Smooth muscle cell (in vitro differentiated cells): ENCODE measurements at regions not wholly inside any gene's neighbourhood (a gene's known extent, or its start where the extent isn't known, plus 50 kb on each side); places are given as distances from the start of the nearest gene placed in this dataset.

Experiments used
- DNase-seq: peaks from one replicate; lab custom pipeline; 2025; ENCODE audit not compliant: unreplicated experiment; lab: John Stamatoyannopoulos, UW
- H2AFZ ChIP-seq: fragments of 200-600 bp; sonication (generic); 2 replicates; pipeline ENCODE4 v1.6.0; 2016; ENCODE audit warnings: antibody characterized with exemption, low read depth, mild to moderate bottlenecking
- H3F3A ChIP-seq: fragments of 200-600 bp; sonication (generic); 2 replicates; pipeline ENCODE4 v1.6.0; 2017; ENCODE audit warnings: antibody characterized with exemption, low read depth
- H3K27ac ChIP-seq: fragments of 200-600 bp; sonication (generic); 2 replicates; pipeline ENCODE4 v1.5.1; 2016; ENCODE audit warnings: low read depth, mild to moderate bottlenecking
- H3K27me3 ChIP-seq: fragments of 200-600 bp; sonication (generic); 2 replicates; pipeline ENCODE4 v1.6.1; 2016; ENCODE audit warnings: low read depth, mild to moderate bottlenecking
- H3K36me3 ChIP-seq: fragments of 200-600 bp; sonication (generic); 2 replicates; pipeline ENCODE4 v1.5.1; 2016; ENCODE audit warnings: low read depth
- H3K4me1 ChIP-seq: fragments of 200-600 bp; sonication (generic); 2 replicates; pipeline ENCODE4 v1.5.1; 2016; ENCODE audit warnings: low read depth
- H3K4me2 ChIP-seq: fragments of 200-600 bp; sonication (generic); 2 replicates; pipeline ENCODE4 v1.6.0; 2016; ENCODE audit warnings: mild to moderate bottlenecking
- H3K4me3 ChIP-seq: fragments of 200-600 bp; sonication (generic); 2 replicates; pipeline ENCODE4 v1.5.1; 2016; ENCODE audit warnings: mild to moderate bottlenecking
- H3K79me2 ChIP-seq: fragments of 200-600 bp; sonication (generic); 2 replicates; pipeline ENCODE4 v1.6.0; 2016; ENCODE audit warnings: low read depth, mild to moderate bottlenecking
- H3K9ac ChIP-seq: fragments of 200-600 bp; sonication (generic); 2 replicates; pipeline ENCODE4 v1.6.0; 2016; ENCODE audit warnings: low read depth
- H3K9me3 ChIP-seq: fragments of 200-600 bp; sonication (generic); replicated peaks from 2 replicates; pipeline ENCODE4 v1.5.1; 2016; ENCODE audit warnings: low read depth
- H4K20me1 ChIP-seq: fragments of 200-600 bp; sonication (generic); 2 replicates; pipeline ENCODE4 v1.6.0; 2016; ENCODE audit warnings: low read depth
- CTCF ChIP-seq: fragments of 200-600 bp; sonication (generic); IDR thresholded peaks from 2 replicates; pipeline ENCODE4 v1.5.1; 2017; ENCODE audit warnings: borderline replicate concordance, mild to moderate bottlenecking, antibody characterized with exemption; ENCODE audit not compliant: insufficient read depth, poor library complexity, severe bottlenecking
- WGBS: methylation state at CpG from one replicate; pipeline ENCODE4 v1.1.7; 2016; ENCODE audit warnings: low lambda C conversion rate; 5-methylcytosine and 5-hydroxymethylcytosine counted together

DNA sequence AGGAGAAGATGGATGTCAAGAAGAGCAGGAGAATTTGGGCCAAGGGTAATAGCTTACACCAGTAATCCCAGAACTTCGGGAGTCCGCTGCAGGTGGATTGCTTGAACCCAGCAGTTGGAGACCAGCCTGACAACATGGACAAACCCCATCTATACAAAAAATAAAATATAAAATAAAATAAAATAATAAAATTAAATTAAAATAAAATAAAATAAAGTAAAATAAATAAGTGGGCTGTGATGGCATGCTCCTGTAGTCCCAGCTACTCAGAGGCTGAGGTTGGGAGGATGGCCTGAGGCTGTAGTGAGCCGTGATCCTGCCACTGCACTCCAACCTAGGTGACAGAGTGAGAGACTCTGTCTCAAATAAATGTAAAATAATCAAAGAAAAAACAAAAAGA is 1946.7 kb downstream of the MRPL39 start:
- H3K4me3 ChIP-seq, result no peak overlapping the region
- 85% methylated on average over 3 of the region's 3 CpGs for WGBS
- H3K79me2 ChIP-seq, result no peaks in the 10 kb centered on the region
- H3K4me2 ChIP-seq, result no peak overlapping the region
- no peaks in the 10 kb centered on the region for H4K20me1 ChIP-seq
- no peaks in the 10 kb centered on the region for H3F3A ChIP-seq
- no peaks in the 10 kb centered on the region for H3K27me3 ChIP-seq
- no peaks in the 10 kb centered on the region for H3K36me3 ChIP-seq
- no peaks in the 10 kb centered on the region for H3K4me1 ChIP-seq
- no peak for TF ChIP-seq CTCF
- H3K9me3 ChIP-seq, result no peaks in the 10 kb centered on the region
- no peak for DNase-seq
- no peak overlapping the region for H2AFZ ChIP-seq
- no peak overlapping the region for H3K27ac ChIP-seq
- H3K9ac ChIP-seq, result no peak overlapping the region

DNA sequence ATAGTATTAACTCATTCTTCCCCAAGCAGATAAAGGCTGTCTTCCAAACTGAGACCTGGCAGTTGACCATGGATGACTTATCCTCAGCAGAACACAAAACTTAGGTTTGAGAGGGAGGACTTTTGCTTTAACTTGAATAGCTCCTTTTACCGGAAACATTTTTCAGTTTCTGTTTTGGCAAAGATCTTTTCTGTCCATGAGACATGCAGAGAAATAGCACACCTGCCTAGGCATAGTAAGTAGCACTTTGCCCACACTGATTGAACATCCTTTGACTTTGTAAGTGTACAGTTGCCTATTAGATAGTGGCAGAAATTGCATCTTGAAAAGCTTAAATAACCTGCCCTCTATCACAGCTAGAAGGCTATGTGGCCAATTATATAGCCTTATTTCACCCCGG is 1962.5 kb downstream of the MRPL39 start:
- no peak for DNase-seq
- H3K79me2 ChIP-seq, result no peaks in the 10 kb centered on the region
- H3K4me1 ChIP-seq, result no peaks in the 10 kb centered on the region
- no peak overlapping the region for H3K27ac ChIP-seq
- no peak overlapping the region for H3K9ac ChIP-seq
- WGBS, result 79% methylated on average over 2 of the region's 2 CpGs
- no peaks in the 10 kb centered on the region for H3K9me3 ChIP-seq
- no peak for TF ChIP-seq CTCF
- no peaks in the 10 kb centered on the region for H3K27me3 ChIP-seq
- no peaks in the 10 kb centered on the region for H4K20me1 ChIP-seq
- no peak overlapping the region for H3K4me3 ChIP-seq
- H3K4me2 ChIP-seq, result no peak overlapping the region
- no peak overlapping the region for H2AFZ ChIP-seq
- H3F3A ChIP-seq, result no peaks in the 10 kb centered on the region
- no peaks in the 10 kb centered on the region for H3K36me3 ChIP-seq

DNA sequence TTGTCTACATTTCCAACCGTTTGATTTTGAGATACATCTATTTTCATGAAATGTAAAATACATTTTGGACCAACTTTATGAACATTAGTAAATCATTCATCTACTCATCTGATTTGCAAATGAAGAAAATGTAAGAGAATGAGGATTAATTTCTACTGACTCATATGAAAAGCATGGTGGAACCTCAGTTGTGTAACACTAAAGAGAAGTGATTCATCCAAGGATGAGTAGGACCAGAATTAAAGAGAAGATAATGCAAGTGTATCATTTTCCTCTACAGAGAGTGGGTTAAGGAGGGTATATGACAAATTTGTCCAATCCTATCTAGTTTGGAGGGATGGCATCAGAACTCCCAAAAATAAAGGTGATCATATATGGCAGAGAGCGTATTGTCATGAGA is 1967.6 kb downstream of the MRPL39 start:
- Histone ChIP-seq H3K27me3 (no peaks in the 10 kb centered on the region), H3K9me3 (no peaks in the 10 kb centered on the region), H2AFZ (no peak overlapping the region), H3K4me2 (no peak overlapping the region), H3F3A (no peaks in the 10 kb centered on the region), H3K4me1 (no peaks in the 10 kb centered on the region), H3K36me3 (no peaks in the 10 kb centered on the region), H4K20me1 (no peaks in the 10 kb centered on the region), H3K79me2 (no peaks in the 10 kb centered on the region), H3K27ac (no peak overlapping the region), H3K9ac (no peak overlapping the region), H3K4me3 (no peak overlapping the region)
- TF ChIP-seq CTCF, result no peak
- DNase-seq, result no peak
- 59% methylated on average over 2 of the region's 2 CpGs for WGBS

GRCh38 chr21:23638131-23638695 is 1969.1 kb downstream of the MRPL39 start:
- Histone ChIP-seq H3K27me3 (no peaks in the 10 kb centered on the region), H3K27ac (no peak overlapping the region), H3F3A (no peaks in the 10 kb centered on the region), H3K4me2 (no peak overlapping the region), H3K79me2 (no peaks in the 10 kb centered on the region), H2AFZ (no peak overlapping the region), H3K36me3 (no peaks in the 10 kb centered on the region), H4K20me1 (no peaks in the 10 kb centered on the region), H3K9me3 (no peaks in the 10 kb centered on the region), H3K4me3 (no peak overlapping the region), H3K4me1 (no peaks in the 10 kb centered on the region), H3K9ac (no peak overlapping the region)
- WGBS, result 90% methylated on average over 1 of the region's 1 CpG
- no peak for TF ChIP-seq CTCF
- no peak for DNase-seq
